Neutrophil (primary cell): ENCODE measurements at regions not wholly inside any gene's neighbourhood (a gene's known extent, or its start where the extent isn't known, plus 50 kb on each side); places are given as distances from the start of the nearest gene placed in this dataset.

Experiments used
- H3K27ac ChIP-seq: fragments of 200-600 bp; sonication (generic); 2 replicates; pipeline ENCODE4 v1.5.1; 2016; ENCODE audit warnings: mild to moderate bottlenecking, moderate library complexity
- H3K27me3 ChIP-seq: fragments of 200-600 bp; sonication (generic); 2 replicates; pipeline ENCODE4 v1.6.0; 2016; ENCODE audit warnings: mild to moderate bottlenecking
- H3K36me3 ChIP-seq: fragments of 200-600 bp; sonication (generic); 2 replicates; pipeline ENCODE4 v1.5.1; 2017
- H3K4me1 ChIP-seq, 2 experiments: fragments of 200-600 bp in 1 of 2; sonication (generic) in 1 of 2; 1 replicate in 1 of 2; 2 replicates in 1 of 2; pipeline versions ENCODE4 v1.5.1 to v1.6.1; 2013 to 2016; ENCODE audit warnings: low read depth in 1 of 2, low read length in 1 of 2, mild to moderate bottlenecking in 1 of 2, moderate library complexity in 1 of 2; ENCODE audit not compliant: control insufficient read depth in 1 of 2, insufficient read depth in 1 of 2
- H3K4me3 ChIP-seq, 2 experiments: fragments of 200-600 bp in 1 of 2; sonication (generic) in 1 of 2; 1 replicate in 1 of 2; 2 replicates in 1 of 2; pipeline ENCODE4 v1.5.1; 2013 to 2016; ENCODE audit warnings: low read depth in 1 of 2, low read length in 1 of 2, mild to moderate bottlenecking in 1 of 2, moderate library complexity in 1 of 2
- H3K9me3 ChIP-seq: fragments of 200-600 bp; sonication (generic); 2 replicates; pipeline ENCODE4 v1.5.1; 2016
- TF ChIP-seq, protein P1 (sequence below): fragments of 200-600 bp; sonication (generic); IDR thresholded peaks from 2 replicates; pipeline ENCODE4 v1.5.1; 2016; ENCODE audit warnings: antibody characterized with exemption

DNA sequence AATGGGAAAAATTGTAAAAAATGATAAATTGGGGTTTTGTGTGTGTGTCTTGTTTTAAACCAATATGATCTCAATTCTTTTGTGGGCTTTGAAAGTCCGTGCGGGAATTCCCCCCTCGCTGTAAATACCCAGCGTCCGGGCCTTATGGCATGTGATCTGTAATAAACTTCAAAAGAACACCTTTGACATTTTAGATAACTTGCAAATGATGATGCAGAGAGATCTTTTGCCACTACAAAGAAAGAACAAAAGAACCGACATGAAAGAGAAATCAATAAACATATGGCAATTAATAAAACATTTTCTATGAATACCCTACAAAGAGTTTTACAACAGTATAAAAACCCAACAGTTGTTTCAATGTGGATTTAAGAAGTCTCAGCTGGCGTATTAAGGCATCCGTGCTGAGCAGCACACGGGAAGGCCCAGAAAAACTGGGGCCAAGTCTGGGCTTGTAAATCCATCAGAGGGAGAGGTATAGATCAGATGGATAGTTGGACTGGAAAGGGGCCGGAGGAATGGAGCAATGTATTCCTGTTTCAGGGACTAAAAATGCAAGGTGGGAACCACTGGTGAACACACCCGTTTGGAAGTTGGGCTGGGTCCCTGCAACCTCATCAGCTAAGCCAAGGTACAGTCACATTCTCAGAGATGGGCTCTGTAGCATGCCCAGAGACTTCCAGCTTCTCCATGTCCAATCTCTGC, 115.2 kb downstream of the IRX5 start:
- Histone ChIP-seq H3K9me3 (no peaks in the 10 kb centered on the region), H3K4me1 (no peaks in the 10 kb centered on the region), H3K4me3 (no peak overlapping the region), H3K36me3 (no peaks in the 10 kb centered on the region), H3K27me3 (peaks cover 6% of the 10 kb centered on the region), H3K27ac (no peak overlapping the region)
- TF ChIP-seq, protein P1, sequence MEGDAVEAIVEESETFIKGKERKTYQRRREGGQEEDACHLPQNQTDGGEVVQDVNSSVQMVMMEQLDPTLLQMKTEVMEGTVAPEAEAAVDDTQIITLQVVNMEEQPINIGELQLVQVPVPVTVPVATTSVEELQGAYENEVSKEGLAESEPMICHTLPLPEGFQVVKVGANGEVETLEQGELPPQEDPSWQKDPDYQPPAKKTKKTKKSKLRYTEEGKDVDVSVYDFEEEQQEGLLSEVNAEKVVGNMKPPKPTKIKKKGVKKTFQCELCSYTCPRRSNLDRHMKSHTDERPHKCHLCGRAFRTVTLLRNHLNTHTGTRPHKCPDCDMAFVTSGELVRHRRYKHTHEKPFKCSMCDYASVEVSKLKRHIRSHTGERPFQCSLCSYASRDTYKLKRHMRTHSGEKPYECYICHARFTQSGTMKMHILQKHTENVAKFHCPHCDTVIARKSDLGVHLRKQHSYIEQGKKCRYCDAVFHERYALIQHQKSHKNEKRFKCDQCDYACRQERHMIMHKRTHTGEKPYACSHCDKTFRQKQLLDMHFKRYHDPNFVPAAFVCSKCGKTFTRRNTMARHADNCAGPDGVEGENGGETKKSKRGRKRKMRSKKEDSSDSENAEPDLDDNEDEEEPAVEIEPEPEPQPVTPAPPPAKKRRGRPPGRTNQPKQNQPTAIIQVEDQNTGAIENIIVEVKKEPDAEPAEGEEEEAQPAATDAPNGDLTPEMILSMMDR = no peak

DNA sequence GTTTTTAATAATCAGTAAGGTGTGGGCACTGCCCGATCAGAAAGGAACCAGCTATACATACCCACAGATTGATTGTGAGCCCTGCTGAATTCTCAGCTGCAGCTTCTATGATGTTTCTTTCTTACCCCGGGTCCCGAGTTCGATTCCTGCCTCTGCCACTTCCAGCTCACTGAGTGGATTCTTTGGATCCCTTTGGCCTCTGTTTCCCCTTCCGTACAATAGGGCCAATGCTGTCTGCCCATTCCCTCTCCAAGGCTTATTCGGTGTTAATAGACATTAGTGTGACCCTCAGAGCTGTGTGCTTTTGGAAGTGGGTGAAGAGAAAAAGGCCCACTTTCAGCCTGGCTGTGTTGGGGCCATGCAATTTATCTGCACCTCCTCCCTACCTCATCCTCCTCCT, 115.8 kb downstream of the IRX5 start:
- no peaks in the 10 kb centered on the region for H3K36me3 ChIP-seq
- no peak overlapping the region for H3K4me3 ChIP-seq
- TF ChIP-seq, protein P1 = no peak
- peaks cover 6% of the 10 kb centered on the region for H3K27me3 ChIP-seq
- no peaks in the 10 kb centered on the region for H3K4me1 ChIP-seq
- no peak overlapping the region for H3K27ac ChIP-seq
- H3K9me3 ChIP-seq = no peaks in the 10 kb centered on the region

DNA sequence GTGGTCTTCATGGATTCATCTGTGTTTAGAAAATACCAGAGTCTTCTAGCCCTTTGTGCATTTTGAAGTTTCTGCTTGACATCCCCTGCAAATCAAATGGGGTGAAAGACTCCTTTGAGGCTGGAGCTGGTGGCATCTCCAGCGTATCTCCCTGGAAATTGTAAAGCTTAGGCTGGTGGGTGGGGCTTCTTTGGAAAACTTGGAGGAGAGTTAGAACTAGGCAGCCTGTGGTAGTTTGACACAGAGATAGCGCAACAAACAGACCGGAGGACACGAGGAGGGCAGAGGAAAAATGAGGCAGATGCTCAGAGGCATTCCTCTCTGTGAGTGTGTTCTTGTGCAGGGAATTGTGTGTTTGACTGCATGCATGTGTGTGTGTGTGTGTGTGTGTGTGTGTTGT, 116.3 kb downstream of the IRX5 start:
- no peaks in the 10 kb centered on the region for H3K9me3 ChIP-seq
- H3K27ac ChIP-seq = no peak overlapping the region
- H3K4me3 ChIP-seq = no peak overlapping the region
- peaks cover 6% of the 10 kb centered on the region for H3K27me3 ChIP-seq
- H3K36me3 ChIP-seq = no peaks in the 10 kb centered on the region
- TF ChIP-seq, protein P1 = no peak
- no peaks in the 10 kb centered on the region for H3K4me1 ChIP-seq

DNA sequence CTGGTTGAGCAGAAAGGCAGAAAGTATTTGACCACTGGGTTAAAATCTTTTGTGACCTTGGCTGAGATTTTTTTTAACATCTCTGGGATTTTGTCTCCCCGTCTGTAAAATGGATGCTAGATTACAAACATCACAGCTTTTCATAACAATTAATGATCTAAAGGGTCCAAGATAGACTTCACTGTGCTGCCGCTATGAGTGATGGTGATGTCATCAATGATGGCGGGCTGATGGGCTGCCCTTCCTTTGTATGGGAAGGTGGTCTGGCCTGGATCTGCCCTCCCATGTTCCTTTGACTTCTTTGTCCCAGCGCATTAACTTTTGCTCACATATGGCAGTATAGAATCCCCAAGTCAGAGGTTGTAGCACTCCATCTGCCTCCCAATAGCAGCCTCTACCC, 116.7 kb downstream of the IRX5 start:
- TF ChIP-seq, protein P1 = no peak
- no peaks in the 10 kb centered on the region for H3K36me3 ChIP-seq
- H3K4me3 ChIP-seq = no peak overlapping the region
- H3K27ac ChIP-seq = no peak overlapping the region
- no peaks in the 10 kb centered on the region for H3K9me3 ChIP-seq
- H3K27me3 ChIP-seq = peaks cover 6% of the 10 kb centered on the region
- H3K4me1 ChIP-seq = no peaks in the 10 kb centered on the region

DNA sequence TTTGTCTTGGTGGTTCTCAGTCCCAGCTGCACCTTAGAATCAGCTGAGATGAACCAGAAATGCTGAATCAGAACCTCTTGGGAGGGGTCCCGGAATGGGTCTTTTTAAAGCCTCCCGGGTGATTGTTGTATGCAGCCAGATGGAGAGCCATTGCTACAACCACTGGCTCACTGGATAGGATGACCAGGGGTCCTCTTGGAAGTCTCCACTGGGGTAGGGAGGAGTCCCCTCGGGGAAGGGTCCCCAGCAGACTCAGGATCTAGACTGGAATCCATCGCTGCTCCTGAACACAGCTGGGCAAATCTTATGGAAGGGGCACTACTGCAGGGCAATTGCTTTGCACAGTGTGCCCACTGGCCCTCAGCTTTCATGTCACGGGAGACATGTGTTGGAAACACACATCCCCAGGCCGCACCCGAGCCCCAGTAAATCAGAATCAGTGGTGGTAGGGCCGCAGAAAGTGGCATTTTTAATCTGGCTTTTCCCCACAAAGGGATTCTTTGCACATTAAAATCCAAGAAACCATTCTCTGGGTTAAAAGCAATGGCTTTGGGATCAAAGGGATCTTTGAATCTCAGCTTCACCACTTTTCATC, 117.3 kb downstream of the IRX5 start:
- Histone ChIP-seq H3K9me3 (no peaks in the 10 kb centered on the region), H3K36me3 (no peaks in the 10 kb centered on the region), H3K4me1 (no peaks in the 10 kb centered on the region), H3K27me3 (peaks cover 6% of the 10 kb centered on the region), H3K4me3 (no peak overlapping the region), H3K27ac (no peak overlapping the region)
- TF ChIP-seq, protein P1 = no peak
